Upper lobe of right lung (tissue), 1 donor: ENCODE measurements at regions not wholly inside any gene's neighbourhood (a gene's known extent, or its start where the extent isn't known, plus 50 kb on each side); places are given as distances from the start of the nearest gene placed in this dataset.

Experiments used
- ATAC-seq: fragments of 200-7000 bp; cut with Tn5 transposase; one replicate; pipeline ENCODE4 v1.9.1; 2020; ENCODE audit warnings: mild to moderate bottlenecking, moderate library complexity
- DNase-seq: peaks from one replicate; pipeline ENCODE4 v3.0.0-alpha.2; 2020
- H3K27ac ChIP-seq: fragments of 200-600 bp; one replicate; pipeline ENCODE4 v1.8.0; 2022
- H3K27me3 ChIP-seq: fragments of 200-600 bp; one replicate; pipeline ENCODE4 v1.8.0; 2022; ENCODE audit warnings: mild to moderate bottlenecking
- H3K36me3 ChIP-seq: fragments of 200-600 bp; one replicate; pipeline ENCODE4 v1.8.0; 2022
- H3K4me1 ChIP-seq: fragments of 200-600 bp; one replicate; pipeline ENCODE4 v1.8.0; 2022
- H3K4me3 ChIP-seq: fragments of 200-600 bp; one replicate; pipeline ENCODE4 v1.8.0; 2022; ENCODE audit warnings: mild to moderate bottlenecking
- H3K9me3 ChIP-seq: fragments of 200-600 bp; one replicate; pipeline ENCODE4 v1.8.0; 2022
- CTCF ChIP-seq: fragments of 200-600 bp; IDR thresholded peaks from one replicate; pipeline ENCODE4 v1.8.0; 2022; ENCODE audit warnings: antibody characterized with exemption
- intact Hi-C: fragments of 100-400 bp; cut with DNase I; formaldehyde crosslinking; loops from one replicate; pipeline ENCODE4 v1.11.0; 2022
- donor health status: DM: no; HTN: yes; CAD: no; lungs with severe emphysema.

DNA sequence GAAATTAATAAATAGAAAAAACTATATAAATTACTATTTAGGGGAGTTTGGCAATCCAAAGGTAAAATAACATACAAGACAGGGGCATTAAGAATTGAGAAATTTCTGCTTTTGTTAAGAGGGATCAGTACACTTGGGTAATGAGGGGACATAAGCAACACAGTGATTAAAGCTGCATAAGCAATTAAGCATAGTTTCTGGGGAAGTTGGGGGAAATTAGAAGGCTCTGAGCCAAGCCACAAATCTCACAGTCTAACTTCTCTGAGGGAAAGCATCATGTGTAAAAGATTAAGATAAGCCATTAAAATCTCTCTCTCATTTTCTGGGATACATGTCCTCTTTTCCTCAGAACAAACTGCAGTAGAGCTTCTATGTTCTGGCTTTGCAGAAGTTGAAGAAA, 533.9 kb upstream of the LRFN5 start:
- H3K4me1 ChIP-seq: no peaks in the 10 kb centered on the region
- H3K27ac ChIP-seq: no peak overlapping the region
- no peaks in the 10 kb centered on the region for H3K27me3 ChIP-seq
- ATAC-seq: no peak
- H3K36me3 ChIP-seq: no peaks in the 10 kb centered on the region
- H3K9me3 ChIP-seq: no peaks in the 10 kb centered on the region
- no peak for TF ChIP-seq CTCF
- intact Hi-C loops: no loop called here
- no peak overlapping the region for H3K4me3 ChIP-seq
- DNase-seq: no peak

DNA sequence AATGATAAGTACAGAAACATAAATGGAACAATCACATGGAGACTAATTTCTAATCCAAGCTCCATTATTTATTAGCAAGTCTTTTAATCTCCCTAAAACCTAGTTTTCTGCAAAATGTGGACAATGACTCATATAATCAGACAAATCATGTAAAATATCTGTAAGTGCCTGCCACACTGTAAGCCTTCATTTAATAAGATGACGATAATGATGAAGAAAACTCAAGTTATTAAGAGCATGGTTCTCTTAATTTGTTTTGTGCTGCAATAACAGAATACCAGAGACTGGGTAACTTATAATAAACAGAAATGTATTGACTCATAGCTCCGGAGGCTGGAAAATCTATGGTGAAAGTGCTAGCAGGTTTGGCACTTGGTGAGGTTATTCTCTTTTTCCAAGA, 535.3 kb upstream of the LRFN5 start:
- Histone ChIP-seq H3K9me3 (no peaks in the 10 kb centered on the region), H3K4me3 (no peak overlapping the region), H3K27ac (no peak overlapping the region), H3K4me1 (no peaks in the 10 kb centered on the region), H3K36me3 (no peaks in the 10 kb centered on the region), H3K27me3 (no peaks in the 10 kb centered on the region)
- TF ChIP-seq CTCF: no peak
- intact Hi-C loops: no loop called here
- DNase-seq (no peak), ATAC-seq (no peak)

- H3K27ac ChIP-seq: no peak overlapping the region
- no peak overlapping the region for H3K4me3 ChIP-seq
- no peaks in the 10 kb centered on the region for H3K9me3 ChIP-seq
- intact Hi-C loops: no loop called here
- no peak for TF ChIP-seq CTCF
- ATAC-seq (no peak), DNase-seq (no peak)
- H3K36me3 ChIP-seq: no peaks in the 10 kb centered on the region
- H3K27me3 ChIP-seq: no peaks in the 10 kb centered on the region
- H3K4me1 ChIP-seq: no peaks in the 10 kb centered on the region
These were observed 543.9 kb upstream of the LRFN5 start for GRCh38 chr14:41062826-41063225.

GRCh38 chr14:41055589-41055988, 551.1 kb upstream of the LRFN5 start:
- Histone ChIP-seq H3K4me3 (no peak overlapping the region), H3K27ac (no peak overlapping the region), H3K4me1 (no peaks in the 10 kb centered on the region), H3K27me3 (no peaks in the 10 kb centered on the region), H3K36me3 (no peaks in the 10 kb centered on the region), H3K9me3 (no peaks in the 10 kb centered on the region)
- no peak for TF ChIP-seq CTCF
- DNase-seq (no peak), ATAC-seq (no peak)
- intact Hi-C loops: no loop called here

- DNase-seq (no peak), ATAC-seq (no peak)
- Histone ChIP-seq H3K27me3 (no peaks in the 10 kb centered on the region), H3K36me3 (no peaks in the 10 kb centered on the region), H3K4me3 (no peak overlapping the region), H3K4me1 (no peaks in the 10 kb centered on the region), H3K9me3 (no peaks in the 10 kb centered on the region), H3K27ac (no peak overlapping the region)
- intact Hi-C loops: no loop called here
- TF ChIP-seq CTCF: no peak
These were observed 554.9 kb upstream of the LRFN5 start for GRCh38 chr14:41051801-41052200.

- TF ChIP-seq CTCF: no peak
- no peak overlapping the region for H3K4me3 ChIP-seq
- no peaks in the 10 kb centered on the region for H3K27me3 ChIP-seq
- H3K9me3 ChIP-seq: no peaks in the 10 kb centered on the region
- no peaks in the 10 kb centered on the region for H3K36me3 ChIP-seq
- H3K27ac ChIP-seq: no peak overlapping the region
- intact Hi-C loops: no loop called here
- H3K4me1 ChIP-seq: no peaks in the 10 kb centered on the region
- DNase-seq: no peak
- no peak for ATAC-seq
These were observed 558.9 kb upstream of the LRFN5 start for GRCh38 chr14:41047763-41048162.
